Liver (tissue), 8 donors: ENCODE measurements at regions not wholly inside any gene's neighbourhood (a gene's known extent, or its start where the extent isn't known, plus 50 kb on each side); places are given as distances from the start of the nearest gene placed in this dataset.

Source experiments
- DNase-seq: peaks from one replicate; pipeline ENCODE4 v3.0.0-alpha.2; 2017; ENCODE audit warnings: low spot score
- H3K27ac ChIP-seq, 2 donors: one replicate each; pipeline ENCODE4 v1.7.0; 2013; ENCODE audit warnings: inconsistent platforms in 2 of 2, low read length in 2 of 2, control low read depth in 1 of 2, low read depth in 1 of 2, mild to moderate bottlenecking in 1 of 2
- H3K27me3 ChIP-seq, 4 donors: one replicate each; pipeline versions ENCODE4 v1.6.1 to v1.7.0; 2013; ENCODE audit warnings: low read length in 3 of 4, inconsistent platforms in 1 of 4, mild to moderate bottlenecking in 1 of 4, moderate library complexity in 1 of 4; ENCODE audit not compliant: control insufficient read depth in 4 of 4, insufficient read depth in 4 of 4
- H3K36me3 ChIP-seq, 4 donors: one replicate each; pipeline versions ENCODE4 v1.6.1 to v1.7.0; 2013; ENCODE audit warnings: low read length in 3 of 4, mild to moderate bottlenecking in 3 of 4, low read depth in 1 of 4, moderate library complexity in 1 of 4; ENCODE audit not compliant: control insufficient read depth in 4 of 4, insufficient read depth in 3 of 4
- H3K4me1 ChIP-seq, 4 donors: one replicate each; pipeline versions ENCODE4 v1.6.1 to v1.7.0; 2013; ENCODE audit warnings: low read length in 3 of 4, mild to moderate bottlenecking in 3 of 4, moderate library complexity in 1 of 4; ENCODE audit not compliant: control insufficient read depth in 4 of 4, insufficient read depth in 4 of 4
- H3K4me3 ChIP-seq, 3 donors: one replicate each; pipeline versions ENCODE4 v1.6.1 to v1.7.0; 2013; ENCODE audit warnings: low read length in 3 of 3, control low read depth in 1 of 3, low read depth in 1 of 3, mild to moderate bottlenecking in 1 of 3
- H3K9ac ChIP-seq, 2 donors: one replicate each; pipeline ENCODE4 v1.7.0; 2013; ENCODE audit warnings: low read length in 2 of 2, mild to moderate bottlenecking in 2 of 2, moderate library complexity in 2 of 2, control low read depth in 1 of 2, low read depth in 1 of 2
- H3K9me3 ChIP-seq, 4 donors: one replicate each; pipeline versions ENCODE4 v1.6.1 to v1.7.0; 2013; ENCODE audit warnings: low read length in 3 of 4; ENCODE audit not compliant: control insufficient read depth in 4 of 4
- ATF3 ChIP-seq: IDR thresholded peaks from 2 replicates; pipeline ENCODE4 v1.6.1; 2016; ENCODE audit warnings: antibody characterized with exemption
- EGR1 ChIP-seq, 2 donors: IDR thresholded peaks; 2 replicates each; pipeline ENCODE4 v1.6.1; 2016 to 2018; ENCODE audit warnings: antibody characterized with exemption in 2 of 2, low read depth in 2 of 2
- FOXA1 ChIP-seq: IDR thresholded peaks from 2 replicates; pipeline ENCODE4 v1.6.1; 2016; ENCODE audit warnings: antibody characterized with exemption
- FOXA2 ChIP-seq: IDR thresholded peaks from 2 replicates; pipeline ENCODE4 v1.6.1; 2016; ENCODE audit warnings: antibody characterized with exemption
- GABPA ChIP-seq, 2 donors: IDR thresholded peaks in 1 of 2; conservative IDR thresholded peaks in 1 of 2; 2 replicates each; pipeline ENCODE4 v1.6.1; 2016; ENCODE audit warnings: antibody characterized with exemption in 2 of 2, mild to moderate bottlenecking in 1 of 2, moderate library complexity in 1 of 2
- HNF4A ChIP-seq, 2 donors: conservative IDR thresholded peaks; 2 replicates each; pipeline ENCODE4 v1.6.1; 2016; ENCODE audit warnings: antibody characterized with exemption in 2 of 2, mild to moderate bottlenecking in 2 of 2
- HNF4G ChIP-seq: IDR thresholded peaks from 2 replicates; pipeline ENCODE4 v1.6.1; 2016; ENCODE audit warnings: antibody characterized with exemption
- MAX ChIP-seq: IDR thresholded peaks from 2 replicates; pipeline ENCODE4 v1.6.1; 2016; ENCODE audit warnings: antibody characterized with exemption
- NR2F2 ChIP-seq: IDR thresholded peaks from 2 replicates; pipeline ENCODE4 v1.6.1; 2016; ENCODE audit warnings: antibody characterized with exemption
- RAD21 ChIP-seq, 2 donors: IDR thresholded peaks; 2 replicates each; pipeline ENCODE4 v1.6.1; 2016; ENCODE audit warnings: antibody characterized with exemption in 2 of 2, mild to moderate bottlenecking in 2 of 2
- SP1 ChIP-seq: IDR thresholded peaks from 2 replicates; pipeline ENCODE4 v1.6.1; 2018; ENCODE audit warnings: antibody characterized with exemption, mild to moderate bottlenecking
- TAF1 ChIP-seq: conservative IDR thresholded peaks from 2 replicates; pipeline ENCODE4 v1.6.1; 2016; ENCODE audit warnings: antibody characterized with exemption, mild to moderate bottlenecking
- YY1 ChIP-seq: IDR thresholded peaks from 2 replicates; pipeline ENCODE4 v1.6.1; 2016; ENCODE audit warnings: antibody characterized with exemption, mild to moderate bottlenecking
- WGBS: extraction: QIAGEN DNeasy Blood & Tissue Kit; methylation state at CpG from one replicate; pipeline ENCODE4 v1.1.7; 2013; 5-methylcytosine and 5-hydroxymethylcytosine counted together
- TF ChIP-seq, protein P1 (sequence below): IDR thresholded peaks from 2 replicates; pipeline ENCODE4 v1.6.1; 2016; ENCODE audit warnings: antibody characterized with exemption
- TF ChIP-seq, protein P2 (sequence below): IDR thresholded peaks from 2 replicates; pipeline ENCODE4 v1.6.1; 2016; ENCODE audit warnings: antibody characterized with exemption, mild to moderate bottlenecking
- TF ChIP-seq, protein P3 (sequence below): fragments of 150-350 bp; IDR thresholded peaks from 2 replicates; pipeline ENCODE4 v1.5.1; 2017; ENCODE audit warnings: improper control_type of control experiment, low read depth, low read length; ENCODE audit not compliant: missing input control
- donor health status: healthy.
- donor health status: healthy.
- donor health status: healthy.
- donor health status: healthy.
- donor health status: healthy.

DNA sequence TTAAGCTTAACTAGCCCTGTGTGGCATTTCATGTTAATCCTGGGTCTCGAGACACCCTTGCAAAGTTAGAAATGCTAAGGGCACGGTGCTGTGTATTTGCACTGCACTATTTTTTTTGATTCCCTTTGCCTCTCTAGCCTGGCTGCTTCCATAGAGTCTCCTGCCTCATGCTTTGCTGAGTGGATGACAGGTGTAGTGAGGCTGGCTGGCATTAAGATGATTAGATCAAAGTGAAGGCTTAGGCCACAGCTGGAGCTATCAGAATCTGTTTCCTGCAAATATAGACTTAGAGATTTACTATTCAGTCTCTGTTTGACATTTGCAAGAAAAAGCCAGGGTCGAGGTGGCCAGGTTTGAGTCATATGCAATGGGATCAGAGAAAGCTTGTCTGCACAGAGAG, 791.1 kb downstream of the AACS start:
- Histone ChIP-seq H3K9ac (no peak overlapping the region), H3K4me3 (no peak overlapping the region), H3K4me1 (peaks cover 0 to 4% (median 1%) of the 10 kb centered on the region in 4 donors), H3K27ac (no peak overlapping the region), H3K9me3 (peaks cover 0 to 4% (median 2%) of the 10 kb centered on the region in 4 donors), H3K27me3 (no peaks in the 10 kb centered on the region), H3K36me3 (no peaks in the 10 kb centered on the region)
- no peak for DNase-seq
- TF ChIP-seq, protein P1, sequence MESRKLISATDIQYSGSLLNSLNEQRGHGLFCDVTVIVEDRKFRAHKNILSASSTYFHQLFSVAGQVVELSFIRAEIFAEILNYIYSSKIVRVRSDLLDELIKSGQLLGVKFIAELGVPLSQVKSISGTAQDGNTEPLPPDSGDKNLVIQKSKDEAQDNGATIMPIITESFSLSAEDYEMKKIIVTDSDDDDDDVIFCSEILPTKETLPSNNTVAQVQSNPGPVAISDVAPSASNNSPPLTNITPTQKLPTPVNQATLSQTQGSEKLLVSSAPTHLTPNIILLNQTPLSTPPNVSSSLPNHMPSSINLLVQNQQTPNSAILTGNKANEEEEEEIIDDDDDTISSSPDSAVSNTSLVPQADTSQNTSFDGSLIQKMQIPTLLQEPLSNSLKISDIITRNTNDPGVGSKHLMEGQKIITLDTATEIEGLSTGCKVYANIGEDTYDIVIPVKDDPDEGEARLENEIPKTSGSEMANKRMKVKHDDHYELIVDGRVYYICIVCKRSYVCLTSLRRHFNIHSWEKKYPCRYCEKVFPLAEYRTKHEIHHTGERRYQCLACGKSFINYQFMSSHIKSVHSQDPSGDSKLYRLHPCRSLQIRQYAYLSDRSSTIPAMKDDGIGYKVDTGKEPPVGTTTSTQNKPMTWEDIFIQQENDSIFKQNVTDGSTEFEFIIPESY, result no peak
- TF ChIP-seq MAX (no peak), NR2F2 (no peak), EGR1 (IDR thresholded peaks at IDR 0.05; ENCODE audit: low read depth in 2 of 2) (no peak), RAD21 (IDR thresholded peaks at IDR 0.05) (no peak), YY1 (no peak), FOXA1 (no peak), SP1 (no peak), FOXA2 (no peak), HNF4A (conservative IDR thresholded peaks at IDR 0.05) (no peak), ATF3 (no peak), TAF1 (no peak), GABPA (IDR thresholded peaks at IDR 0.05 in 1 of 2, conservative IDR thresholded peaks at IDR 0.05 in 1 of 2) (no peak), HNF4G (no peak)
- TF ChIP-seq, protein P2, sequence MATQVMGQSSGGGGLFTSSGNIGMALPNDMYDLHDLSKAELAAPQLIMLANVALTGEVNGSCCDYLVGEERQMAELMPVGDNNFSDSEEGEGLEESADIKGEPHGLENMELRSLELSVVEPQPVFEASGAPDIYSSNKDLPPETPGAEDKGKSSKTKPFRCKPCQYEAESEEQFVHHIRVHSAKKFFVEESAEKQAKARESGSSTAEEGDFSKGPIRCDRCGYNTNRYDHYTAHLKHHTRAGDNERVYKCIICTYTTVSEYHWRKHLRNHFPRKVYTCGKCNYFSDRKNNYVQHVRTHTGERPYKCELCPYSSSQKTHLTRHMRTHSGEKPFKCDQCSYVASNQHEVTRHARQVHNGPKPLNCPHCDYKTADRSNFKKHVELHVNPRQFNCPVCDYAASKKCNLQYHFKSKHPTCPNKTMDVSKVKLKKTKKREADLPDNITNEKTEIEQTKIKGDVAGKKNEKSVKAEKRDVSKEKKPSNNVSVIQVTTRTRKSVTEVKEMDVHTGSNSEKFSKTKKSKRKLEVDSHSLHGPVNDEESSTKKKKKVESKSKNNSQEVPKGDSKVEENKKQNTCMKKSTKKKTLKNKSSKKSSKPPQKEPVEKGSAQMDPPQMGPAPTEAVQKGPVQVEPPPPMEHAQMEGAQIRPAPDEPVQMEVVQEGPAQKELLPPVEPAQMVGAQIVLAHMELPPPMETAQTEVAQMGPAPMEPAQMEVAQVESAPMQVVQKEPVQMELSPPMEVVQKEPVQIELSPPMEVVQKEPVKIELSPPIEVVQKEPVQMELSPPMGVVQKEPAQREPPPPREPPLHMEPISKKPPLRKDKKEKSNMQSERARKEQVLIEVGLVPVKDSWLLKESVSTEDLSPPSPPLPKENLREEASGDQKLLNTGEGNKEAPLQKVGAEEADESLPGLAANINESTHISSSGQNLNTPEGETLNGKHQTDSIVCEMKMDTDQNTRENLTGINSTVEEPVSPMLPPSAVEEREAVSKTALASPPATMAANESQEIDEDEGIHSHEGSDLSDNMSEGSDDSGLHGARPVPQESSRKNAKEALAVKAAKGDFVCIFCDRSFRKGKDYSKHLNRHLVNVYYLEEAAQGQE, result no peak
- TF ChIP-seq, protein P3, sequence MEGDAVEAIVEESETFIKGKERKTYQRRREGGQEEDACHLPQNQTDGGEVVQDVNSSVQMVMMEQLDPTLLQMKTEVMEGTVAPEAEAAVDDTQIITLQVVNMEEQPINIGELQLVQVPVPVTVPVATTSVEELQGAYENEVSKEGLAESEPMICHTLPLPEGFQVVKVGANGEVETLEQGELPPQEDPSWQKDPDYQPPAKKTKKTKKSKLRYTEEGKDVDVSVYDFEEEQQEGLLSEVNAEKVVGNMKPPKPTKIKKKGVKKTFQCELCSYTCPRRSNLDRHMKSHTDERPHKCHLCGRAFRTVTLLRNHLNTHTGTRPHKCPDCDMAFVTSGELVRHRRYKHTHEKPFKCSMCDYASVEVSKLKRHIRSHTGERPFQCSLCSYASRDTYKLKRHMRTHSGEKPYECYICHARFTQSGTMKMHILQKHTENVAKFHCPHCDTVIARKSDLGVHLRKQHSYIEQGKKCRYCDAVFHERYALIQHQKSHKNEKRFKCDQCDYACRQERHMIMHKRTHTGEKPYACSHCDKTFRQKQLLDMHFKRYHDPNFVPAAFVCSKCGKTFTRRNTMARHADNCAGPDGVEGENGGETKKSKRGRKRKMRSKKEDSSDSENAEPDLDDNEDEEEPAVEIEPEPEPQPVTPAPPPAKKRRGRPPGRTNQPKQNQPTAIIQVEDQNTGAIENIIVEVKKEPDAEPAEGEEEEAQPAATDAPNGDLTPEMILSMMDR, result no peak
- 50% methylated on average over 3 of the region's 3 CpGs for WGBS

DNA sequence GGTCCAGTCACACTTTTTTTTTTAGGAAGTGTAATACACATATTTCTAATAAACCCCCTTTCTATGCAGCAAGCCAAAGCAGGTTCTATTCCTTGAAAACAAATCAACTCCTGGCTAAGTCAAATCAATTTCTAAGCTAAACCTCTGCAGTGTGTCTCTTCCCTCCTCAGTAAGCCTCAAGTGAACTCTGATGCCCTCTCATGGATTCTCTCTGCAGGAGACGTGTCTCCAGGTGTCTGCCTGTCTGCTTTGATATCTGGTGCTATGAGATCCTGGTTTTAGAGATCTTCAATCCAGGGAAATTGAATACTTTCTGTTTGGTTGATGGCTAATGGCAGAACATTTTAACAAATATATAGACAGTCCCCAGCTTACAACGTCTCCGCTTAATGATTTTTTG, 791.7 kb downstream of the AACS start:
- peaks cover 0 to 4% (median 2%) of the 10 kb centered on the region in 4 donors for H3K9me3 ChIP-seq
- no peak overlapping the region for H3K4me3 ChIP-seq
- H3K9ac ChIP-seq, result no peak overlapping the region
- H3K27ac ChIP-seq, result no peak overlapping the region
- DNase-seq, result no peak
- no peaks in the 10 kb centered on the region for H3K27me3 ChIP-seq
- no peak for TF ChIP-seq ATF3
- no peak for TF ChIP-seq MAX
- TF ChIP-seq NR2F2, result no peak
- no peak for TF ChIP-seq HNF4G
- no peak for TF ChIP-seq FOXA1
- no peak for TF ChIP-seq EGR1 (IDR thresholded peaks at IDR 0.05; ENCODE audit: low read depth in 2 of 2)
- no peak for TF ChIP-seq SP1
- TF ChIP-seq YY1, result no peak
- WGBS, result 62% methylated on average over 3 of the region's 3 CpGs
- peaks cover 0 to 4% (median 1%) of the 10 kb centered on the region in 4 donors for H3K4me1 ChIP-seq
- no peaks in the 10 kb centered on the region for H3K36me3 ChIP-seq
